HepG2 (cell line): ENCODE measurements at regions not wholly inside any gene's neighbourhood (a gene's known extent, or its start where the extent isn't known, plus 50 kb on each side); places are given as distances from the start of the nearest gene placed in this dataset.

ENCODE experiments used
- ELF3 ChIP-seq: IDR thresholded peaks from 2 replicates; pipeline ENCODE4 v1.6.1; 2016; ENCODE audit warnings: missing genetic modification reagents, missing compliant biosample characterization
- HDAC2 ChIP-seq: sonication (generic); formaldehyde crosslinking; IDR thresholded peaks from 2 replicates; pipeline ENCODE4 v1.4.0; 2020; ENCODE audit warnings: missing genetic modification reagents
- JUND ChIP-seq: sonication (generic); formaldehyde crosslinking; IDR thresholded peaks from 2 replicates; pipeline ENCODE4 v1.8.0; 2022; ENCODE audit warnings: mild to moderate bottlenecking, missing genetic modification reagents
- PHF21A ChIP-seq: sonication (generic); formaldehyde crosslinking; IDR thresholded peaks from 2 replicates; pipeline ENCODE4 v1.5.0; 2020; ENCODE audit warnings: mild to moderate bottlenecking, missing genetic modification reagents
- RAD21 ChIP-seq: fragments of 450-650 bp; formaldehyde crosslinking; IDR thresholded peaks from 2 replicates; pipeline ENCODE4 v1.5.0; 2020; ENCODE audit warnings: mild to moderate bottlenecking
- RBFOX2 ChIP-seq: fragments of 200-400 bp; formaldehyde crosslinking; IDR thresholded peaks from 2 replicates; pipeline ENCODE4 v1.6.1; 2017; ENCODE audit warnings: low read depth, mild to moderate bottlenecking, low read length
- SMARCC2 ChIP-seq: fragments of 450-650 bp; IDR thresholded peaks from 2 replicates; pipeline ENCODE4 v1.6.1; 2017; ENCODE audit warnings: antibody characterized with exemption, mild to moderate bottlenecking
- SRF ChIP-seq: IDR thresholded peaks from 2 replicates; pipeline ENCODE4 v1.6.1; 2011; ENCODE audit warnings: mild to moderate bottlenecking, low read depth, low read length, moderate library complexity
- SRSF4 ChIP-seq: fragments of 200-400 bp; formaldehyde crosslinking; IDR thresholded peaks from one replicate; pipeline ENCODE4 v1.6.1; 2018; ENCODE audit warnings: mild to moderate bottlenecking, low read depth, low read length, moderate library complexity; ENCODE audit not compliant: poor library complexity, severe bottlenecking
- ZNF230 ChIP-seq: sonication (generic); formaldehyde crosslinking; IDR thresholded peaks from 2 replicates; pipeline ENCODE4 v1.4.0; 2020; ENCODE audit warnings: mild to moderate bottlenecking, missing genetic modification reagents
- ZNF484 ChIP-seq: sonication (generic); formaldehyde crosslinking; IDR thresholded peaks from 2 replicates; pipeline ENCODE4 v1.5.1; 2020; ENCODE audit warnings: mild to moderate bottlenecking, low read depth, missing genetic modification reagents, borderline replicate concordance
- ZNF496 ChIP-seq: sonication (generic); formaldehyde crosslinking; IDR thresholded peaks from 2 replicates; pipeline ENCODE4 v1.8.1; 2023; ENCODE audit warnings: mild to moderate bottlenecking, moderate library complexity, missing genetic modification reagents; ENCODE audit not compliant: insufficient replicate concordance
- ZNF629 ChIP-seq: sonication (generic); formaldehyde crosslinking; conservative IDR thresholded peaks from 2 replicates; pipeline ENCODE4 v1.5.0; 2020; ENCODE audit warnings: missing genetic modification reagents
- TF ChIP-seq, protein P1 (sequence below): IDR thresholded peaks from 2 replicates; pipeline ENCODE4 v1.6.1; 2012; ENCODE audit warnings: low read length, improper control_type of control experiment
- TF ChIP-seq, protein P2 (sequence below): sonication (generic); formaldehyde crosslinking; IDR thresholded peaks from 2 replicates; pipeline ENCODE4 v1.4.0; 2020; ENCODE audit warnings: mild to moderate bottlenecking, low read depth, missing genetic modification reagents
- TF ChIP-seq, protein P3 (sequence below): sonication (generic); formaldehyde crosslinking; IDR thresholded peaks from 2 replicates; pipeline ENCODE4 v1.5.1; 2020; ENCODE audit warnings: missing genetic modification reagents, mild to moderate bottlenecking, borderline replicate concordance
- TF ChIP-seq, protein P4 (sequence below): IDR thresholded peaks from 2 replicates; pipeline ENCODE4 v1.4.0; 2020; ENCODE audit warnings: mild to moderate bottlenecking, missing genetic modification reagents
- TF ChIP-seq, protein P5 (sequence below): sonication (generic); formaldehyde crosslinking; IDR thresholded peaks from 2 replicates; pipeline ENCODE4 v1.5.0; 2020; ENCODE audit warnings: missing genetic modification reagents, mild to moderate bottlenecking, borderline replicate concordance
- TF ChIP-seq, protein P6 (sequence below): sonication (generic); formaldehyde crosslinking; IDR thresholded peaks from 2 replicates; pipeline ENCODE4 v1.5.1; 2020; ENCODE audit warnings: missing genetic modification reagents, mild to moderate bottlenecking, borderline replicate concordance

DNA sequence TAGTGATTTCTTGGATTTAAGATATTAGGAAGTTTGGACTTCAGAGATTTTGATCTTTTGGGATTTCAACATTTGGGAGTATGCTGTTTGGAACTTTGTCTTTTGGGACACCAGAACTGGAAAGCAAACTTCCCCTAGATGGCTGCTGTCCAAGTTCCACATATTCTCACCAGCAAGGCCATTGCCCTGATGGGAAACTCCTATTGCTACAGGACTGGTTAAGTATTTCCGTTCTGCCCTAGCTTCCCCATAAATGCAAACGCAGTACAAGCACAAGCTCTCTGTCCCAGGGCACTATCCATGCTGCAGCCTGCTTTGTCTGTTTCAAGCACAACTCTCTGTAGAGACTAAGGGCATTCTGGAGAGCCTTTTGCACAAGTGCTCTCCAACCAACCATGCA is 79.3 kb upstream of the SLC25A13 start (continued):
- no peak for TF ChIP-seq ZNF496 (CRISPR knock-in tag)
- TF ChIP-seq, protein P1, sequence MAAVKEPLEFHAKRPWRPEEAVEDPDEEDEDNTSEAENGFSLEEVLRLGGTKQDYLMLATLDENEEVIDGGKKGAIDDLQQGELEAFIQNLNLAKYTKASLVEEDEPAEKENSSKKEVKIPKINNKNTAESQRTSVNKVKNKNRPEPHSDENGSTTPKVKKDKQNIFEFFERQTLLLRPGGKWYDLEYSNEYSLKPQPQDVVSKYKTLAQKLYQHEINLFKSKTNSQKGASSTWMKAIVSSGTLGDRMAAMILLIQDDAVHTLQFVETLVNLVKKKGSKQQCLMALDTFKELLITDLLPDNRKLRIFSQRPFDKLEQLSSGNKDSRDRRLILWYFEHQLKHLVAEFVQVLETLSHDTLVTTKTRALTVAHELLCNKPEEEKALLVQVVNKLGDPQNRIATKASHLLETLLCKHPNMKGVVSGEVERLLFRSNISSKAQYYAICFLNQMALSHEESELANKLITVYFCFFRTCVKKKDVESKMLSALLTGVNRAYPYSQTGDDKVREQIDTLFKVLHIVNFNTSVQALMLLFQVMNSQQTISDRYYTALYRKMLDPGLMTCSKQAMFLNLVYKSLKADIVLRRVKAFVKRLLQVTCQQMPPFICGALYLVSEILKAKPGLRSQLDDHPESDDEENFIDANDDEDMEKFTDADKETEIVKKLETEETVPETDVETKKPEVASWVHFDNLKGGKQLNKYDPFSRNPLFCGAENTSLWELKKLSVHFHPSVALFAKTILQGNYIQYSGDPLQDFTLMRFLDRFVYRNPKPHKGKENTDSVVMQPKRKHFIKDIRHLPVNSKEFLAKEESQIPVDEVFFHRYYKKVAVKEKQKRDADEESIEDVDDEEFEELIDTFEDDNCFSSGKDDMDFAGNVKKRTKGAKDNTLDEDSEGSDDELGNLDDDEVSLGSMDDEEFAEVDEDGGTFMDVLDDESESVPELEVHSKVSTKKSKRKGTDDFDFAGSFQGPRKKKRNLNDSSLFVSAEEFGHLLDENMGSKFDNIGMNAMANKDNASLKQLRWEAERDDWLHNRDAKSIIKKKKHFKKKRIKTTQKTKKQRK: no peak
- TF ChIP-seq, protein P2, sequence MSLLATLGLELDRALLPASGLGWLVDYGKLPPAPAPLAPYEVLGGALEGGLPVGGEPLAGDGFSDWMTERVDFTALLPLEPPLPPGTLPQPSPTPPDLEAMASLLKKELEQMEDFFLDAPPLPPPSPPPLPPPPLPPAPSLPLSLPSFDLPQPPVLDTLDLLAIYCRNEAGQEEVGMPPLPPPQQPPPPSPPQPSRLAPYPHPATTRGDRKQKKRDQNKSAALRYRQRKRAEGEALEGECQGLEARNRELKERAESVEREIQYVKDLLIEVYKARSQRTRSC: no peak
- no peak for TF ChIP-seq PHF21A (CRISPR knock-in tag)
- no peak for TF ChIP-seq RBFOX2
- TF ChIP-seq, protein P3, sequence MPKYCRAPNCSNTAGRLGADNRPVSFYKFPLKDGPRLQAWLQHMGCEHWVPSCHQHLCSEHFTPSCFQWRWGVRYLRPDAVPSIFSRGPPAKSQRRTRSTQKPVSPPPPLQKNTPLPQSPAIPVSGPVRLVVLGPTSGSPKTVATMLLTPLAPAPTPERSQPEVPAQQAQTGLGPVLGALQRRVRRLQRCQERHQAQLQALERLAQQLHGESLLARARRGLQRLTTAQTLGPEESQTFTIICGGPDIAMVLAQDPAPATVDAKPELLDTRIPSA: no peak
- TF ChIP-seq, protein P4, sequence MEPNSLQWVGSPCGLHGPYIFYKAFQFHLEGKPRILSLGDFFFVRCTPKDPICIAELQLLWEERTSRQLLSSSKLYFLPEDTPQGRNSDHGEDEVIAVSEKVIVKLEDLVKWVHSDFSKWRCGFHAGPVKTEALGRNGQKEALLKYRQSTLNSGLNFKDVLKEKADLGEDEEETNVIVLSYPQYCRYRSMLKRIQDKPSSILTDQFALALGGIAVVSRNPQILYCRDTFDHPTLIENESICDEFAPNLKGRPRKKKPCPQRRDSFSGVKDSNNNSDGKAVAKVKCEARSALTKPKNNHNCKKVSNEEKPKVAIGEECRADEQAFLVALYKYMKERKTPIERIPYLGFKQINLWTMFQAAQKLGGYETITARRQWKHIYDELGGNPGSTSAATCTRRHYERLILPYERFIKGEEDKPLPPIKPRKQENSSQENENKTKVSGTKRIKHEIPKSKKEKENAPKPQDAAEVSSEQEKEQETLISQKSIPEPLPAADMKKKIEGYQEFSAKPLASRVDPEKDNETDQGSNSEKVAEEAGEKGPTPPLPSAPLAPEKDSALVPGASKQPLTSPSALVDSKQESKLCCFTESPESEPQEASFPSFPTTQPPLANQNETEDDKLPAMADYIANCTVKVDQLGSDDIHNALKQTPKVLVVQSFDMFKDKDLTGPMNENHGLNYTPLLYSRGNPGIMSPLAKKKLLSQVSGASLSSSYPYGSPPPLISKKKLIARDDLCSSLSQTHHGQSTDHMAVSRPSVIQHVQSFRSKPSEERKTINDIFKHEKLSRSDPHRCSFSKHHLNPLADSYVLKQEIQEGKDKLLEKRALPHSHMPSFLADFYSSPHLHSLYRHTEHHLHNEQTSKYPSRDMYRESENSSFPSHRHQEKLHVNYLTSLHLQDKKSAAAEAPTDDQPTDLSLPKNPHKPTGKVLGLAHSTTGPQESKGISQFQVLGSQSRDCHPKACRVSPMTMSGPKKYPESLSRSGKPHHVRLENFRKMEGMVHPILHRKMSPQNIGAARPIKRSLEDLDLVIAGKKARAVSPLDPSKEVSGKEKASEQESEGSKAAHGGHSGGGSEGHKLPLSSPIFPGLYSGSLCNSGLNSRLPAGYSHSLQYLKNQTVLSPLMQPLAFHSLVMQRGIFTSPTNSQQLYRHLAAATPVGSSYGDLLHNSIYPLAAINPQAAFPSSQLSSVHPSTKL (CRISPR knock-in tag): peak; percentile 18; the same call in 1 of the 2 replicates
- TF ChIP-seq ZNF629: peak; percentile 17; the same call in 1 of the 2 replicates
- TF ChIP-seq JUND (CRISPR knock-in tag): no peak
- no peak for TF ChIP-seq RAD21
- TF ChIP-seq, protein P5, sequence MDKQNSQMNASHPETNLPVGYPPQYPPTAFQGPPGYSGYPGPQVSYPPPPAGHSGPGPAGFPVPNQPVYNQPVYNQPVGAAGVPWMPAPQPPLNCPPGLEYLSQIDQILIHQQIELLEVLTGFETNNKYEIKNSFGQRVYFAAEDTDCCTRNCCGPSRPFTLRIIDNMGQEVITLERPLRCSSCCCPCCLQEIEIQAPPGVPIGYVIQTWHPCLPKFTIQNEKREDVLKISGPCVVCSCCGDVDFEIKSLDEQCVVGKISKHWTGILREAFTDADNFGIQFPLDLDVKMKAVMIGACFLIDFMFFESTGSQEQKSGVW (CRISPR knock-in tag): no peak
- no peak for TF ChIP-seq ZNF484 (CRISPR knock-in tag)
- TF ChIP-seq SMARCC2: no peak
- TF ChIP-seq, protein P6, sequence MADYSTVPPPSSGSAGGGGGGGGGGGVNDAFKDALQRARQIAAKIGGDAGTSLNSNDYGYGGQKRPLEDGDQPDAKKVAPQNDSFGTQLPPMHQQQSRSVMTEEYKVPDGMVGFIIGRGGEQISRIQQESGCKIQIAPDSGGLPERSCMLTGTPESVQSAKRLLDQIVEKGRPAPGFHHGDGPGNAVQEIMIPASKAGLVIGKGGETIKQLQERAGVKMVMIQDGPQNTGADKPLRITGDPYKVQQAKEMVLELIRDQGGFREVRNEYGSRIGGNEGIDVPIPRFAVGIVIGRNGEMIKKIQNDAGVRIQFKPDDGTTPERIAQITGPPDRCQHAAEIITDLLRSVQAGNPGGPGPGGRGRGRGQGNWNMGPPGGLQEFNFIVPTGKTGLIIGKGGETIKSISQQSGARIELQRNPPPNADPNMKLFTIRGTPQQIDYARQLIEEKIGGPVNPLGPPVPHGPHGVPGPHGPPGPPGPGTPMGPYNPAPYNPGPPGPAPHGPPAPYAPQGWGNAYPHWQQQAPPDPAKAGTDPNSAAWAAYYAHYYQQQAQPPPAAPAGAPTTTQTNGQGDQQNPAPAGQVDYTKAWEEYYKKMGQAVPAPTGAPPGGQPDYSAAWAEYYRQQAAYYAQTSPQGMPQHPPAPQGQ (CRISPR knock-in tag): no peak
- TF ChIP-seq HDAC2 (CRISPR knock-in tag): no peak
- no peak for TF ChIP-seq SRF
- no peak for TF ChIP-seq SRSF4
- no peak for TF ChIP-seq ZNF230 (CRISPR knock-in tag)
- TF ChIP-seq ELF3: peak; percentile 46; the same call in 1 of the 2 replicates
